HFFc6 (cell line): ENCODE measurements at regions not wholly inside any gene's neighbourhood (a gene's known extent, or its start where the extent isn't known, plus 50 kb on each side); places are given as distances from the start of the nearest gene placed in this dataset.

ENCODE experiments used
- DNase-seq: peaks from one replicate; pipeline ENCODE4 v3.0.0-alpha.2; 2018
- H3K27ac Mint-ChIP-seq: 2 replicates; pipeline ENCODE4 v1.8.0; 2020; ENCODE audit warnings: mild to moderate bottlenecking, mixed read lengths
- H3K27me3 Mint-ChIP-seq: 2 replicates; pipeline ENCODE4 v1.8.0; 2021; ENCODE audit warnings: mild to moderate bottlenecking, moderate library complexity, mixed read lengths; ENCODE audit not compliant: insufficient read depth
- H3K36me3 Mint-ChIP-seq: 2 replicates; pipeline ENCODE4 v1.8.0; 2021; ENCODE audit warnings: low read depth, mixed read lengths
- H3K4me1 Mint-ChIP-seq: 2 replicates; pipeline ENCODE4 v1.8.0; 2020; ENCODE audit warnings: low read depth, mixed read lengths
- H3K4me3 Mint-ChIP-seq: 2 replicates; pipeline ENCODE4 v1.8.0; 2020; ENCODE audit warnings: mild to moderate bottlenecking, moderate library complexity, mixed read lengths
- H3K9me3 Mint-ChIP-seq: 2 replicates; pipeline ENCODE4 v1.8.0; 2020; ENCODE audit warnings: mild to moderate bottlenecking, mixed read lengths
- CTCF ChIP-seq: fragments of 200-600 bp; sonication (generic); IDR thresholded peaks from 2 replicates; pipeline ENCODE4 v1.5.0; 2021; ENCODE audit warnings: antibody characterized with exemption, mild to moderate bottlenecking

GRCh38 chr10:22875581-22875980 lies 52.3 kb upstream of the ARMC3 start:
- H3K27ac Mint-ChIP-seq, result no peak overlapping the region
- no peaks in the 10 kb centered on the region for H3K4me1 Mint-ChIP-seq
- no peak for DNase-seq
- H3K27me3 Mint-ChIP-seq, result peaks cover 14% of the 10 kb centered on the region
- no peak for TF ChIP-seq CTCF
- H3K36me3 Mint-ChIP-seq, result no peaks in the 10 kb centered on the region
- H3K4me3 Mint-ChIP-seq, result no peak overlapping the region
- H3K9me3 Mint-ChIP-seq, result no peaks in the 10 kb centered on the region

GRCh38 chr10:22874189-22874854 lies 53.5 kb upstream of the ARMC3 start:
- Mint-ChIP-seq H3K4me3 (no peak overlapping the region), H3K36me3 (no peaks in the 10 kb centered on the region), H3K9me3 (no peaks in the 10 kb centered on the region), H3K4me1 (no peaks in the 10 kb centered on the region), H3K27me3 (peaks cover 16% of the 10 kb centered on the region), H3K27ac (no peak overlapping the region)
- DNase-seq, result no peak
- TF ChIP-seq CTCF, result no peak

GRCh38 chr10:22856444-22857074 lies 71.3 kb upstream of the ARMC3 start:
- TF ChIP-seq CTCF, result no peak
- Mint-ChIP-seq H3K36me3 (no peaks in the 10 kb centered on the region), H3K4me3 (no peak overlapping the region), H3K4me1 (no peaks in the 10 kb centered on the region), H3K9me3 (no peaks in the 10 kb centered on the region), H3K27ac (no peak overlapping the region), H3K27me3 (peaks cover 5% of the 10 kb centered on the region)
- no peak for DNase-seq

GRCh38 chr10:22854935-22855421 lies 72.9 kb upstream of the ARMC3 start:
- DNase-seq, result no peak

GRCh38 chr10:22853906-22854447 lies 73.9 kb upstream of the ARMC3 start:
- TF ChIP-seq CTCF, result no peak
- no peaks in the 10 kb centered on the region for H3K9me3 Mint-ChIP-seq
- no peak overlapping the region for H3K27ac Mint-ChIP-seq
- no peak for DNase-seq
- peaks cover 6% of the 10 kb centered on the region for H3K27me3 Mint-ChIP-seq
- no peak overlapping the region for H3K4me3 Mint-ChIP-seq
- H3K36me3 Mint-ChIP-seq, result no peaks in the 10 kb centered on the region
- peaks cover 6% of the 10 kb centered on the region for H3K4me1 Mint-ChIP-seq

More at GRCh38 chr10:22854935-22855421, 72.9 kb upstream of the ARMC3 start:
- Mint-ChIP-seq H3K27ac (no peak overlapping the region), H3K4me3 (no peak overlapping the region), H3K9me3 (no peaks in the 10 kb centered on the region), H3K27me3 (peaks cover 5% of the 10 kb centered on the region), H3K4me1 (no peaks in the 10 kb centered on the region), H3K36me3 (no peaks in the 10 kb centered on the region)
- peak; percentile 22; the same call in 1 of the 2 replicates for TF ChIP-seq CTCF
